ENCODE measurements at regions not wholly inside any gene's neighbourhood (a gene's known extent, or its start where the extent isn't known, plus 50 kb on each side); places are given as distances from the start of the nearest gene placed in this dataset.
A peak's percentile ranks its signal among the peaks of the same experiment; 100 is the strongest.

DNA sequence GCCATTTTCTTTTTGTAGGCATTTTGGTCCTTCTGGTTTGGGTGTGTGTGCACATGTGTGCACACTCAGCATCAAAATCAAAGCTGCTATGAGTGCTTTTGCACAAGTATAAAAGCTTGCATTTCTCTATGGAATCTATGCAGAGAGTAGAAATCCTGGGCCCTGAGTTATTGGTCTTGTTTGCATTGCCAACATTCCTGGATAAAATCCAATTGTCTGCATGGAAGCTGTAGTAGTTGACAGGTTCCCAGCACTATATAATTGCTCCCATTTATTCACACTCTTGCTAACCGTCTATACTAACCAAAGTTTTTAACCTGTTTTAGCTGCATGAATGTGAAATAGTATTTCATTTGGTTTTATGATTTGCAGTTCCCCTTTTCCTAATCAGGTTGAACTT, 277.0 kb downstream of the FOXA2 start (continued):
- TF ChIP-seq, protein P1, sequence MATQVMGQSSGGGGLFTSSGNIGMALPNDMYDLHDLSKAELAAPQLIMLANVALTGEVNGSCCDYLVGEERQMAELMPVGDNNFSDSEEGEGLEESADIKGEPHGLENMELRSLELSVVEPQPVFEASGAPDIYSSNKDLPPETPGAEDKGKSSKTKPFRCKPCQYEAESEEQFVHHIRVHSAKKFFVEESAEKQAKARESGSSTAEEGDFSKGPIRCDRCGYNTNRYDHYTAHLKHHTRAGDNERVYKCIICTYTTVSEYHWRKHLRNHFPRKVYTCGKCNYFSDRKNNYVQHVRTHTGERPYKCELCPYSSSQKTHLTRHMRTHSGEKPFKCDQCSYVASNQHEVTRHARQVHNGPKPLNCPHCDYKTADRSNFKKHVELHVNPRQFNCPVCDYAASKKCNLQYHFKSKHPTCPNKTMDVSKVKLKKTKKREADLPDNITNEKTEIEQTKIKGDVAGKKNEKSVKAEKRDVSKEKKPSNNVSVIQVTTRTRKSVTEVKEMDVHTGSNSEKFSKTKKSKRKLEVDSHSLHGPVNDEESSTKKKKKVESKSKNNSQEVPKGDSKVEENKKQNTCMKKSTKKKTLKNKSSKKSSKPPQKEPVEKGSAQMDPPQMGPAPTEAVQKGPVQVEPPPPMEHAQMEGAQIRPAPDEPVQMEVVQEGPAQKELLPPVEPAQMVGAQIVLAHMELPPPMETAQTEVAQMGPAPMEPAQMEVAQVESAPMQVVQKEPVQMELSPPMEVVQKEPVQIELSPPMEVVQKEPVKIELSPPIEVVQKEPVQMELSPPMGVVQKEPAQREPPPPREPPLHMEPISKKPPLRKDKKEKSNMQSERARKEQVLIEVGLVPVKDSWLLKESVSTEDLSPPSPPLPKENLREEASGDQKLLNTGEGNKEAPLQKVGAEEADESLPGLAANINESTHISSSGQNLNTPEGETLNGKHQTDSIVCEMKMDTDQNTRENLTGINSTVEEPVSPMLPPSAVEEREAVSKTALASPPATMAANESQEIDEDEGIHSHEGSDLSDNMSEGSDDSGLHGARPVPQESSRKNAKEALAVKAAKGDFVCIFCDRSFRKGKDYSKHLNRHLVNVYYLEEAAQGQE (IDR thresholded peaks at IDR 0.05) = no peak
- TF ChIP-seq TAF1 (conservative IDR thresholded peaks at IDR 0.05) = no peak

DNA sequence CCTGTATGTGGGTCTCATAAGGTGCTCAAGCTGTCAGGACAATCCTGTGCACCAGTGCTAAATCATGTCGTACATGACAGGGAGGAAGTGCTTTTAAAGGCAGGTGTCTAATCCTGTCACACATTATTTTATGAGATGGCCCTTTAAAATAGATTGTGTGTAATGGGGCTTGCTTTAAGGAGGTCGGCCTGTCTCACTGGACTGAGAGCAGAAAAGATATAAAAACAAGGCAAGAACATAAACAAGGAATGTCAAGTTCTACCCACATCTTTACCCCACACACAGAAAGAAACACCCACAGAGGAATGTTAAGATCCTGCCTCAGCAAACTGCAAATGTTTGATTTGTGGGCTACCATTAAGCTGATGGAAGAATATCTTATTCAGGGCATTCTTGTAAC, 279.0 kb downstream of the FOXA2 start:
- Histone ChIP-seq H3K4me1 (ENCODE audit: control insufficient read depth in 4 of 4, insufficient read depth in 4 of 4, low read length in 3 of 4) (no peaks in the 10 kb centered on the region), H3K27me3 (ENCODE audit: control insufficient read depth in 4 of 4, insufficient read depth in 4 of 4, low read length in 3 of 4) (no peaks in the 10 kb centered on the region), H3K9me3 (ENCODE audit: control insufficient read depth in 4 of 4, low read length in 3 of 4) (no peaks in the 10 kb centered on the region), H3K27ac (ENCODE audit: low read depth in 1 of 2, low read length in 2 of 2) (no peak overlapping the region), H3K4me3 (ENCODE audit: low read depth in 1 of 3, low read length in 3 of 3) (no peak overlapping the region), H3K36me3 (ENCODE audit: control insufficient read depth in 4 of 4, insufficient read depth in 3 of 4, low read depth in 1 of 4, low read length in 3 of 4) (no peaks in the 10 kb centered on the region), H3K9ac (ENCODE audit: low read depth in 1 of 2, low read length in 2 of 2) (no peak overlapping the region)
- TF ChIP-seq, protein P2, sequence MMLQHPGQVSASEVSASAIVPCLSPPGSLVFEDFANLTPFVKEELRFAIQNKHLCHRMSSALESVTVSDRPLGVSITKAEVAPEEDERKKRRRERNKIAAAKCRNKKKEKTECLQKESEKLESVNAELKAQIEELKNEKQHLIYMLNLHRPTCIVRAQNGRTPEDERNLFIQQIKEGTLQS (IDR thresholded peaks at IDR 0.05) = no peak
- no peak for TF ChIP-seq HNF4G (IDR thresholded peaks at IDR 0.05)
- TF ChIP-seq HNF4A (conservative IDR thresholded peaks at IDR 0.05) = no peak
- no peak for TF ChIP-seq FOXA2 (IDR thresholded peaks at IDR 0.05)
- TF ChIP-seq, protein P3, sequence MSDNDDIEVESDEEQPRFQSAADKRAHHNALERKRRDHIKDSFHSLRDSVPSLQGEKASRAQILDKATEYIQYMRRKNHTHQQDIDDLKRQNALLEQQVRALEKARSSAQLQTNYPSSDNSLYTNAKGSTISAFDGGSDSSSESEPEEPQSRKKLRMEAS (IDR thresholded peaks at IDR 0.05) = no peak
- no peak for TF ChIP-seq JUND (IDR thresholded peaks at IDR 0.05)
- no peak for TF ChIP-seq EGR1 (IDR thresholded peaks at IDR 0.05; ENCODE audit: low read depth in 2 of 2)
- DNase-seq (ENCODE audit: low spot score) = no peak
- WGBS = 78% methylated on average over 2 of the region's 2 CpGs

DNA sequence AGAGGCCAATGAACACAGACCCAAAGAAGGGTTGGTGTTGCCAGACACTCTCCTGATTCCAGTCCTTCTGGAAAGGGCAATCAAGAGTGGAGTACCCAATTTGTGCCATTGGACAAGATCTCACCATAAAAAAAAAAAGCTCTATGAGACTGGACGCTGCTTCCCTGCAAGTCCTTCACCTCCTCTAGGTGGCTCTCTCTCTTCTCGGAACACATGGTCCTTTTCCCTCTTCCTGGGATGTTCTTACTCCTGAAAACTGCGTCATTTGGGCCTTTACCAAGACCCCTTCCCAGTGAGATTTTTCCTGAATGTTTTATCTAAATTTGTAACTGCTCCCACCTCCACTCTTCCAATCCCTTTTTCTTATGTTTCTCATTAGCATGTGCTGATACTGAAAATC, 280.8 kb downstream of the FOXA2 start:
- WGBS = 42% methylated on average over 3 of the region's 3 CpGs
- H3K36me3 ChIP-seq (ENCODE audit: control insufficient read depth in 4 of 4, insufficient read depth in 3 of 4, low read depth in 1 of 4, low read length in 3 of 4) = no peaks in the 10 kb centered on the region

More for the DNA sequence above, 280.8 kb downstream of the FOXA2 start:
- no peak overlapping the region for H3K9ac ChIP-seq (ENCODE audit: low read depth in 1 of 2, low read length in 2 of 2)
- no peaks in the 10 kb centered on the region for H3K27me3 ChIP-seq (ENCODE audit: control insufficient read depth in 4 of 4, insufficient read depth in 4 of 4, low read length in 3 of 4)
- H3K27ac ChIP-seq (ENCODE audit: low read depth in 1 of 2, low read length in 2 of 2) = no peak overlapping the region
- DNase-seq (ENCODE audit: low spot score) = no peak
- TF ChIP-seq, protein P4, sequence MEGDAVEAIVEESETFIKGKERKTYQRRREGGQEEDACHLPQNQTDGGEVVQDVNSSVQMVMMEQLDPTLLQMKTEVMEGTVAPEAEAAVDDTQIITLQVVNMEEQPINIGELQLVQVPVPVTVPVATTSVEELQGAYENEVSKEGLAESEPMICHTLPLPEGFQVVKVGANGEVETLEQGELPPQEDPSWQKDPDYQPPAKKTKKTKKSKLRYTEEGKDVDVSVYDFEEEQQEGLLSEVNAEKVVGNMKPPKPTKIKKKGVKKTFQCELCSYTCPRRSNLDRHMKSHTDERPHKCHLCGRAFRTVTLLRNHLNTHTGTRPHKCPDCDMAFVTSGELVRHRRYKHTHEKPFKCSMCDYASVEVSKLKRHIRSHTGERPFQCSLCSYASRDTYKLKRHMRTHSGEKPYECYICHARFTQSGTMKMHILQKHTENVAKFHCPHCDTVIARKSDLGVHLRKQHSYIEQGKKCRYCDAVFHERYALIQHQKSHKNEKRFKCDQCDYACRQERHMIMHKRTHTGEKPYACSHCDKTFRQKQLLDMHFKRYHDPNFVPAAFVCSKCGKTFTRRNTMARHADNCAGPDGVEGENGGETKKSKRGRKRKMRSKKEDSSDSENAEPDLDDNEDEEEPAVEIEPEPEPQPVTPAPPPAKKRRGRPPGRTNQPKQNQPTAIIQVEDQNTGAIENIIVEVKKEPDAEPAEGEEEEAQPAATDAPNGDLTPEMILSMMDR (IDR thresholded peaks at IDR 0.05; ENCODE audit: low read depth, low read length, missing input control) = peak; percentile 5
- no peak for TF ChIP-seq GABPA (IDR thresholded peaks at IDR 0.05 in 1 of 2, conservative IDR thresholded peaks at IDR 0.05 in 1 of 2)
- TF ChIP-seq, protein P5, sequence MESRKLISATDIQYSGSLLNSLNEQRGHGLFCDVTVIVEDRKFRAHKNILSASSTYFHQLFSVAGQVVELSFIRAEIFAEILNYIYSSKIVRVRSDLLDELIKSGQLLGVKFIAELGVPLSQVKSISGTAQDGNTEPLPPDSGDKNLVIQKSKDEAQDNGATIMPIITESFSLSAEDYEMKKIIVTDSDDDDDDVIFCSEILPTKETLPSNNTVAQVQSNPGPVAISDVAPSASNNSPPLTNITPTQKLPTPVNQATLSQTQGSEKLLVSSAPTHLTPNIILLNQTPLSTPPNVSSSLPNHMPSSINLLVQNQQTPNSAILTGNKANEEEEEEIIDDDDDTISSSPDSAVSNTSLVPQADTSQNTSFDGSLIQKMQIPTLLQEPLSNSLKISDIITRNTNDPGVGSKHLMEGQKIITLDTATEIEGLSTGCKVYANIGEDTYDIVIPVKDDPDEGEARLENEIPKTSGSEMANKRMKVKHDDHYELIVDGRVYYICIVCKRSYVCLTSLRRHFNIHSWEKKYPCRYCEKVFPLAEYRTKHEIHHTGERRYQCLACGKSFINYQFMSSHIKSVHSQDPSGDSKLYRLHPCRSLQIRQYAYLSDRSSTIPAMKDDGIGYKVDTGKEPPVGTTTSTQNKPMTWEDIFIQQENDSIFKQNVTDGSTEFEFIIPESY (IDR thresholded peaks at IDR 0.05) = no peak
- no peaks in the 10 kb centered on the region for H3K4me1 ChIP-seq (ENCODE audit: control insufficient read depth in 4 of 4, insufficient read depth in 4 of 4, low read length in 3 of 4)
- H3K4me3 ChIP-seq (ENCODE audit: low read depth in 1 of 3, low read length in 3 of 3) = no peak overlapping the region
- no peaks in the 10 kb centered on the region for H3K9me3 ChIP-seq (ENCODE audit: control insufficient read depth in 4 of 4, low read length in 3 of 4)

Measured in liver (tissue), 8 donors.